ENCODE measurements at regions not wholly inside any gene's neighbourhood (a gene's known extent, or its start where the extent isn't known, plus 50 kb on each side); places are given as distances from the start of the nearest gene placed in this dataset.
"Not testable (repeated sequence)": the region's sequence is repeated elsewhere in the genome, so short reads cannot be mapped to it uniquely, and the experiment has no call there.

DNA sequence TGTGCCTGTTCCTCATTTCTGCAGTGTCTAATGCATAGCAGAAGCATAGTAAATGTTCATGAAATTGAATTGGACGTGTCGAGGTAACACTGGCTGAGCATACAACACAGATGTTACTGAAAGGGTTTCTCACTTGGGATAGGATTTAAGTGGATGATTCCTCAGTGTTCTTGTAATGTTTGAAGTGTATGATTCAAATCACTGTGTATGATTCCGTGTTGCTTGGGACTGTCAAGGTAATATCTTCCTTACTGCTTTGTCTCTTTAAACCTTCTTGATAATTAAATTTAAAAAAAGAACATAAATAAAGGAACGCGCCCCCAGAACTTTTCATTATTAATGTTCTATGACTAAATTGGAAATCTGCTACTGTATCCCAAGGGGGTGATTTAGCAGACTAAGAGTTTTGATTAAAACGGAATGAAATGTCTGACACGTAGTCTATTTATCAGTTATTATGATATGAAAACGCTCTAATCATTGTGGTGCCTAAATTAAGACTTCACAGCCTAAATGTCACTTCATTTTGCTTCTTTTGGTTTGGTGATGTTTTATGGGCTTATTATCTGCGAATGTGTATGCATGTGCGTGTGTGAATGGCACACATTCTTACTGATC lies 696.9 kb upstream of the EPHA5 start:
- Histone ChIP-seq H3K4me1 (ENCODE audit: control insufficient read depth, insufficient read depth, low read length) (no peaks in the 10 kb centered on the region), H3K27me3 (ENCODE audit: control insufficient read depth, insufficient read depth, low read length) (no peaks in the 10 kb centered on the region), H3K9me3 (ENCODE audit: control insufficient read depth, insufficient read depth, low read length) (no peaks in the 10 kb centered on the region), H3K27ac (ENCODE audit: low read depth, low read length) (no peak overlapping the region), H3K9ac (ENCODE audit: low read depth, low read length) (no peak overlapping the region), H3K36me3 (ENCODE audit: control insufficient read depth, insufficient read depth, low read length) (no peaks in the 10 kb centered on the region), H3K4me3 (ENCODE audit: low read depth, low read length) (no peak overlapping the region)

DNA sequence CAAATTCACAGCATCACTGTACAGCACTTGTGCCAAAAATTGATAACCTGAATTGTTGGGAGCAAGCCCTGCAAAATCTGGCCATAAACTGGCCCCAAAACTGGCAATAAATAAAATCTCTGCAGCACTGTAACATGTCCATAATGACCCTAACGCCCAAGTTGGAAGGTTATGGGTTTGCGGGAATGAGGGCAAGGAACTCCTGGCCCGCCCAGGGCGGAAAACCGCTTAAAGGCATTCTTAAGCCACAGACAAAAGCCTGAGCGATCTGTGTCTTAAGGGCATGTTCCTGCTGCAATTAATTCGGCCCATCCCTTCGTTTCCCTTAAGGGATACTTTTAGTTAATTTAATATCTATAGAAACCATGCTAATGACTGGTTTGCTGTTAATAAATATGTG lies 690.1 kb upstream of the EPHA5 start:
- H3K27ac ChIP-seq (ENCODE audit: low read depth, low read length); H3K27me3 ChIP-seq (ENCODE audit: control insufficient read depth, insufficient read depth, low read length); H3K9me3 ChIP-seq (ENCODE audit: control insufficient read depth, insufficient read depth, low read length); H3K36me3 ChIP-seq (ENCODE audit: control insufficient read depth, insufficient read depth, low read length); H3K4me3 ChIP-seq (ENCODE audit: low read depth, low read length); H3K9ac ChIP-seq (ENCODE audit: low read depth, low read length): not testable (repeated sequence)
- H3K4me1 ChIP-seq (ENCODE audit: control insufficient read depth, insufficient read depth, low read length): peaks cover 12% of the 10 kb centered on the region

DNA sequence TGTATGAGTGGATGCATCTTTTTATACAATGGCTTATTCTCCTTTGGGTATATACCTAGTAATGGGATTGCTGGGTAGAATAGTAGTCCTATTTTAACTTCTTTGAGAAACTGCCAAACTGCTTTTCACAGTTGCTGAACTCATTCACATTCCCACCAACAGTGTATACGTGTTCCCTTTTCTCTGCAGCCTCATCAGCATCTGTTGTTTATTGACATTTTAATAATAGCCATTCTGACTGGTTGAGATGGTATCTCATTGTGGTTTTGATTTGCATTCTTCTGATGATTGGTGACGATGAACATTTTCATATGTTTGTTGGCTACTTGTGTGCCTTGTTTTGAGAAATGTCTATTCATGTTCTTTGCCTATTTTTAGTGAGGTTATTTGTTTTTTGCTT lies 687.0 kb upstream of the EPHA5 start:
- Histone ChIP-seq H3K4me3 (ENCODE audit: low read depth, low read length) (no peak overlapping the region), H3K4me1 (ENCODE audit: control insufficient read depth, insufficient read depth, low read length) (peaks cover 12% of the 10 kb centered on the region), H3K27ac (ENCODE audit: low read depth, low read length) (no peak overlapping the region), H3K9me3 (ENCODE audit: control insufficient read depth, insufficient read depth, low read length) (no peaks in the 10 kb centered on the region), H3K36me3 (ENCODE audit: control insufficient read depth, insufficient read depth, low read length) (no peaks in the 10 kb centered on the region), H3K9ac (ENCODE audit: low read depth, low read length) (no peak overlapping the region), H3K27me3 (ENCODE audit: control insufficient read depth, insufficient read depth, low read length) (no peaks in the 10 kb centered on the region)

DNA sequence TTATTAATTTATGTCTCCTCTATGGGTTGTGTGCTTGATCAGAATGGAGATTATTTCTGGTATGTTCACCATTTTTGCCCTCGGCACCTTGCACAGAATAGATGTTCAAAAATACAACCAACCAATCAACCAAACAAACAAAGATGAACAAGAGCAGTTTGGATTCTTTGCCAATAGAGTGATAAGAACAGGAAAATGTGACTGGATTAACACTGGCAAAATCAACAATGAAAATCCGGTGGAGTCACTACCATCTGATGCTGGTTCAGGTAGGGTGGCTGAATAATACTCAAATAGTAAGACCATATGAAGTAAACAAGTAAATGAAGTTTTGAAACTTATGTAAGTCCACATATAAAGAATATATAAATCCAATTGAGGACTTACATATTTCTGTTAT lies 685.0 kb upstream of the EPHA5 start:
- H3K4me3 ChIP-seq (ENCODE audit: low read depth, low read length): no peak overlapping the region
- no peaks in the 10 kb centered on the region for H3K9me3 ChIP-seq (ENCODE audit: control insufficient read depth, insufficient read depth, low read length)
- H3K9ac ChIP-seq (ENCODE audit: low read depth, low read length): no peak overlapping the region
- no peak overlapping the region for H3K27ac ChIP-seq (ENCODE audit: low read depth, low read length)
- H3K36me3 ChIP-seq (ENCODE audit: control insufficient read depth, insufficient read depth, low read length): no peaks in the 10 kb centered on the region
- H3K27me3 ChIP-seq (ENCODE audit: control insufficient read depth, insufficient read depth, low read length): no peaks in the 10 kb centered on the region
- H3K4me1 ChIP-seq (ENCODE audit: control insufficient read depth, insufficient read depth, low read length): peaks cover 12% of the 10 kb centered on the region

DNA sequence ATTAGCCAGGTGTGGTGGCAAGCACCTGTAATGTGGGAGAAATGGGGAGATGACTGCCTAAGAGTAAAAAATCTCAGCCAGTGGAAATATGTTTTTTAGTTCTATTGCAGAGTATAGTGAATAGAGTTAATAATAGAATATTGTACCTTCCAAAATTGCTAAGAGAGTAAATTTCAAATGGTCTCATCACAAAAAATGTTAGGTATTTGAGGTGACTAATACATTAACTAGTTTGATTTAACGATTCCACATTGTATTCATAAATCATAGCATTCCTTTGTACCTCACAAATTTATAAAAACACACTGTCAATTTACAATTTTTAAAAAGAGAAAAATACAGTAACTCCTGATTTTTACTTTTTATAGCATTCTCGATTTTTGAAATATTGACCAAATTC lies 681.5 kb upstream of the EPHA5 start:
- Histone ChIP-seq H3K27me3 (ENCODE audit: control insufficient read depth, insufficient read depth, low read length) (no peaks in the 10 kb centered on the region), H3K9me3 (ENCODE audit: control insufficient read depth, insufficient read depth, low read length) (no peaks in the 10 kb centered on the region), H3K4me3 (ENCODE audit: low read depth, low read length) (no peak overlapping the region), H3K27ac (ENCODE audit: low read depth, low read length) (no peak overlapping the region), H3K4me1 (ENCODE audit: control insufficient read depth, insufficient read depth, low read length) (no peaks in the 10 kb centered on the region), H3K36me3 (ENCODE audit: control insufficient read depth, insufficient read depth, low read length) (no peaks in the 10 kb centered on the region), H3K9ac (ENCODE audit: low read depth, low read length) (no peak overlapping the region)

DNA sequence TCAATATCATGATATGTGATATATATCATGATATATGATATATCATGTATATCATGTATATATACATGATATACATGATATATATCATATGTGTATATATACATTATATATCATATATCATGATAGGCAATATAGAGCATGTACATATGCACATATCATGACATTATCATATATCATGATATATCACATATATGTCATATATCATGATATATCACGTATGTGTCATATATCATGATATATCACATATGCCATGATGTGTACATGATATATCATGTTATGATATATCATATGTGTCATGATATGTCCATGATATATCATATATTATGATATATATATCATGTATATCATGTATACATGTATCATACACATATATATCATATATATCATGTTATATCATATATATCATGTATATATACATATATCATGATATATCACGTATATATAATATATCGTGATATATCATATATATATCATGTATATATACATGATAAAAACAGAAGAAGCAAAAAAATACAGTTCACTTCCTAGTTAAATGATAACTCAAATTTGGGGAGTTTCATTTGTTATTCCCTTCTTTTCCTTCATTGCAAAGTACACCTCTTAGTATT lies 670.1 kb upstream of the EPHA5 start:
- H3K36me3 ChIP-seq (ENCODE audit: control insufficient read depth, insufficient read depth, low read length): no peaks in the 10 kb centered on the region
- no peaks in the 10 kb centered on the region for H3K27me3 ChIP-seq (ENCODE audit: control insufficient read depth, insufficient read depth, low read length)
- no peak overlapping the region for H3K4me3 ChIP-seq (ENCODE audit: low read depth, low read length)
- no peak overlapping the region for H3K27ac ChIP-seq (ENCODE audit: low read depth, low read length)
- H3K4me1 ChIP-seq (ENCODE audit: control insufficient read depth, insufficient read depth, low read length): no peaks in the 10 kb centered on the region
- no peak overlapping the region for H3K9ac ChIP-seq (ENCODE audit: low read depth, low read length)
- no peaks in the 10 kb centered on the region; the same call in 1 of the 2 replicates for H3K9me3 ChIP-seq (ENCODE audit: control insufficient read depth, insufficient read depth, low read length)

DNA sequence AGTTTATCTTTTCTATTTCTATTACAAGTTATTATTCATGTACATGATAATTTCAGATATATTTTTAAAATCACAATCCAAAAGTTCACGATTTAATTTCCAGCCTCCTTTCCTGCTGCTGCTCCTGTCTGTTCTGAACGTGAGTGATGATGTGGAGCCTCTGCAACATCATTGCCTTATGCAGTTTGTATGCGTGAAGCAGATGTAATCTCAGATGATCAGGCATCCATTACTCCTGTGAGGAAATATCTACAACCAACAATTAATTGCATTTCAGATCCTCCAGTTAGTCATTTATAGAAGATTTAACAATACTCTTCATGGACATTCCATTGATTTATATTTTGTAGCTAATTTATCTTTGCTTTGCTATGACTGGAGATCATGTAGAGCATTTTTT lies 668.7 kb upstream of the EPHA5 start:
- Histone ChIP-seq H3K9ac (ENCODE audit: low read depth, low read length) (no peak overlapping the region), H3K27me3 (ENCODE audit: control insufficient read depth, insufficient read depth, low read length) (no peaks in the 10 kb centered on the region), H3K36me3 (ENCODE audit: control insufficient read depth, insufficient read depth, low read length) (no peaks in the 10 kb centered on the region), H3K9me3 (ENCODE audit: control insufficient read depth, insufficient read depth, low read length) (no peaks in the 10 kb centered on the region; the same call in 1 of the 2 replicates), H3K4me1 (ENCODE audit: control insufficient read depth, insufficient read depth, low read length) (no peaks in the 10 kb centered on the region), H3K27ac (ENCODE audit: low read depth, low read length) (no peak overlapping the region), H3K4me3 (ENCODE audit: low read depth, low read length) (no peak overlapping the region)

DNA sequence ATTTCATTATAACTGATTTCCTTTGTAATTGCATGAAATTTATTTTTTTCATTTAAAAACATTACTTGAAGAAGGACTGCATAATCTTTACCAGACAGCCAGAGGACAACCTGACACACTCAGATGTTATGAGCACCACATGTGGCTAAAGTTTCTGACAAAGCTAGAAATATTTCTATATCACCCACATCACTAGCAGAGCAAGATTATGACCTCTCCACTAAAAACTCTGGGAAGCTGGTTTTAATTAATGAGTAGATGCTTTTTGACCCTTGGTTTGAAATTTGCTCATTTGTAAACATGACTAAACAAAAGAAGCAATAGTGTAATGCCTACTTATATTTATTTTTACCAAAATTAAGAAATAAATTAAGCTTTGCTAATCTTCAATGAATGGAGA lies 661.5 kb upstream of the EPHA5 start:
- H3K4me1 ChIP-seq (ENCODE audit: control insufficient read depth, insufficient read depth, low read length): peaks cover 7% of the 10 kb centered on the region
- H3K27ac ChIP-seq (ENCODE audit: low read depth, low read length): no peak overlapping the region

DNA sequence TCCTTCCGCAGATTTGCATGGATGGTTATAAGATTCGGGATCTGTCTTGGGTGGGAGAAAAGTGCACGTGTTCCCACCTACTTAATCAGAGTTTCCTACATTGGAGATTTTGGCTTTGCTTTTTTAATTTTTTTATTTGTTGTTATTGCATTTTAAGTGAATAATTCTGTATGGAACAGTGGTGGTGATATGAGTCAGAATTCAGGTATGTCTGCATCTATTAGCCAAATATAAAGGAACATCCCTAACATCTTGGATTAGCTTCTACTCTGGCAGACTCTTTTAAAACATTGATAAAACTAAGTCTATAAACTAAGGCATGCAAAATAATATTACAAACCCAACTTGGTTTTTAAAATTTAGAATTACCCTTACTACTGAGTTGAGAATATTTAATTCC lies 659.8 kb upstream of the EPHA5 start:
- H3K4me1 ChIP-seq (ENCODE audit: control insufficient read depth, insufficient read depth, low read length): peaks cover 7% of the 10 kb centered on the region
- H3K4me3 ChIP-seq (ENCODE audit: low read depth, low read length): no peak overlapping the region
- H3K36me3 ChIP-seq (ENCODE audit: control insufficient read depth, insufficient read depth, low read length): no peaks in the 10 kb centered on the region
- H3K9me3 ChIP-seq (ENCODE audit: control insufficient read depth, insufficient read depth, low read length): no peaks in the 10 kb centered on the region
- H3K27ac ChIP-seq (ENCODE audit: low read depth, low read length): no peak overlapping the region
- no peaks in the 10 kb centered on the region for H3K27me3 ChIP-seq (ENCODE audit: control insufficient read depth, insufficient read depth, low read length)
- H3K9ac ChIP-seq (ENCODE audit: low read depth, low read length): no peak overlapping the region

More for the DNA sequence above, 661.5 kb upstream of the EPHA5 start:
- H3K36me3 ChIP-seq (ENCODE audit: control insufficient read depth, insufficient read depth, low read length): no peaks in the 10 kb centered on the region
- H3K9me3 ChIP-seq (ENCODE audit: control insufficient read depth, insufficient read depth, low read length): no peaks in the 10 kb centered on the region
- H3K9ac ChIP-seq (ENCODE audit: low read depth, low read length): no peak overlapping the region
- no peaks in the 10 kb centered on the region for H3K27me3 ChIP-seq (ENCODE audit: control insufficient read depth, insufficient read depth, low read length)
- H3K4me3 ChIP-seq (ENCODE audit: low read depth, low read length): no peak overlapping the region

DNA sequence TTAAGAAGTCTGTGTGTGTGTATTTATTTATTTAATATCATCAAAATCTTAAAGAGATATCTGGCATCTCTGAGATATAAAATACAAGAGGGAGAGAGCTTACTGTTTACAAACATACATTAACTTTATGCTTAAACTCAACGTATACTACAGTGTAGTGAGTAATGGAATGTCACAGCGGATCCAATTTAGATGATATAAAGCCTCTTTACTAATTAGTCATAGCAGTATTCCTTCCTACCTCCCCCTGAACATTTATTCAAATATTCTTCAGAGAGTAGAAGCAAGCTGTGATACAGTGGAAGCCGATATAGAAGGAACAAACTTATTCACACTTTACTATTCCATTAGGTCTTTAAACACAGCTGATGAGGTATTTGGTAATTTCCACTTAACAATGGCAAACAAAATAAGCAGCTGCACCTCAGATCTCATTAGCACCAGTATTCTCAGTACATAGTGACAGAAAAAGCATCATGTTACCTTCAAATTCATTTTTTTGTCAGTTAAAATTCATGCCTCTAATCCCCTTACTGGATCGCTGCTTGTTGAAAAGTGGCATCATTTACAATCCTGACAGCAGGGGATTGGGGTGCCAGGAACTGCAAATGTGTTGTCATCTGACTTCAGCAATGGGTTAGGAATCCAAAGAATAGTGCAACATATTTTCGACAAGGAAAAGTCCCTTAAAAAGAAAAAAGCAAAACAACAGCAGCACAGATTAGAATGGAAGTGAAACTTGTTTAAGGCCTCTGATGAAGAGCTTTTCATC lies 658.7 kb upstream of the EPHA5 start:
- Histone ChIP-seq H3K27ac (ENCODE audit: low read depth, low read length) (no peak overlapping the region), H3K9me3 (ENCODE audit: control insufficient read depth, insufficient read depth, low read length) (no peaks in the 10 kb centered on the region), H3K9ac (ENCODE audit: low read depth, low read length) (no peak overlapping the region), H3K4me3 (ENCODE audit: low read depth, low read length) (no peak overlapping the region), H3K36me3 (ENCODE audit: control insufficient read depth, insufficient read depth, low read length) (no peaks in the 10 kb centered on the region), H3K27me3 (ENCODE audit: control insufficient read depth, insufficient read depth, low read length) (no peaks in the 10 kb centered on the region), H3K4me1 (ENCODE audit: control insufficient read depth, insufficient read depth, low read length) (peaks cover 7% of the 10 kb centered on the region)

Data from HUES48 (cell line).